Coronary artery (tissue), 2 donors: ENCODE measurements at regions not wholly inside any gene's neighbourhood (a gene's known extent, or its start where the extent isn't known, plus 50 kb on each side); places are given as distances from the start of the nearest gene placed in this dataset.

Source experiments
- DNase-seq: peaks from one replicate; pipeline ENCODE4 v3.0.0-alpha.2; 2017; ENCODE audit warnings: low spot score
- H3K27ac ChIP-seq, 2 donors: fragments of 200-600 bp; sonication (generic); one replicate each; pipeline ENCODE4 v1.5.1; 2016 to 2019
- H3K4me3 ChIP-seq: fragments of 200-600 bp; sonication (generic); 2 replicates; pipeline ENCODE4 v1.5.1; 2016; ENCODE audit warnings: mild to moderate bottlenecking, moderate library complexity
- TF ChIP-seq, protein P1 (sequence below): fragments of 200-600 bp; sonication (generic); IDR thresholded peaks from one replicate; pipeline ENCODE4 v1.5.1; 2019; ENCODE audit warnings: antibody characterized with exemption

DNA sequence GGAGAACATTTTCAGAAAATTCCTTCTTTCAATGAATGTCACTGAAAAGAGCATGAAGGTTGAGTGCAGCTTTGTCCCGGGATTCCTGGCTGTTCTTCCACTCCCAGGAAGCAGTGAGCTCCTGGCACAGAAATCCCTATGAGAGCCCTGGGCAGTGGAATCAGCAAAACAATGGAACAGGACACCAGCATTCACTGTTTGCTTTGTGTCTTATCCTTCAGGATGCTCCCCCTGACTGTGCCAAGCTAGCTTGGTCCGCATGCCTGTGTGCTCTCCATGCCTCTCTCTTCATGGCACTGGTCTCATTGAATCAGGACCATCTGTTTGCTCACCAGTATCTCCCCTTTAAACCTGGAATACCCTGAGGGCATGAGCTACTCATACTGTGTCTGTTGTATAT is 102.0 kb upstream of the GADL1 start:
- TF ChIP-seq, protein P1, sequence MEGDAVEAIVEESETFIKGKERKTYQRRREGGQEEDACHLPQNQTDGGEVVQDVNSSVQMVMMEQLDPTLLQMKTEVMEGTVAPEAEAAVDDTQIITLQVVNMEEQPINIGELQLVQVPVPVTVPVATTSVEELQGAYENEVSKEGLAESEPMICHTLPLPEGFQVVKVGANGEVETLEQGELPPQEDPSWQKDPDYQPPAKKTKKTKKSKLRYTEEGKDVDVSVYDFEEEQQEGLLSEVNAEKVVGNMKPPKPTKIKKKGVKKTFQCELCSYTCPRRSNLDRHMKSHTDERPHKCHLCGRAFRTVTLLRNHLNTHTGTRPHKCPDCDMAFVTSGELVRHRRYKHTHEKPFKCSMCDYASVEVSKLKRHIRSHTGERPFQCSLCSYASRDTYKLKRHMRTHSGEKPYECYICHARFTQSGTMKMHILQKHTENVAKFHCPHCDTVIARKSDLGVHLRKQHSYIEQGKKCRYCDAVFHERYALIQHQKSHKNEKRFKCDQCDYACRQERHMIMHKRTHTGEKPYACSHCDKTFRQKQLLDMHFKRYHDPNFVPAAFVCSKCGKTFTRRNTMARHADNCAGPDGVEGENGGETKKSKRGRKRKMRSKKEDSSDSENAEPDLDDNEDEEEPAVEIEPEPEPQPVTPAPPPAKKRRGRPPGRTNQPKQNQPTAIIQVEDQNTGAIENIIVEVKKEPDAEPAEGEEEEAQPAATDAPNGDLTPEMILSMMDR = no peak
- Histone ChIP-seq H3K4me3 (no peak overlapping the region), H3K27ac (no peak overlapping the region)
- no peak for DNase-seq

DNA sequence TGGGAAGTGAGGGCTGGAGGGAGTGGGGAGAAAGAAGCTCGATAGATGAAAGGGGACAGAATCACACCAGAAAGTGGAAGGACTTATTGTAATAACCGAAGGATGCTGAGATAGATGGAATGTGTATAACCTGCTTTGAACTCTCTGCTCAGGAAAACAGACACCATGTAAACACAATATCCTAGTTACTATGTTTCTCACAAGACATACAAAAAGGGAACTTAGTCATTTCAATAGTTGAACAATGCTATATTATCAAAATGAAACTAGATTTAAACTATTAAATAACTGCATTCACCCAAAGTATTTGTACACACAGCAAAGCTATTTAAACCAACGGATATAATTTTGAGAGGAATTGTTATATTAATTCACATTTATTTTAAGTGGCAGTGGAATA is 108.3 kb upstream of the GADL1 start:
- DNase-seq = no peak
- TF ChIP-seq, protein P1 = no peak
- no peak overlapping the region for H3K27ac ChIP-seq
- no peak overlapping the region for H3K4me3 ChIP-seq

DNA sequence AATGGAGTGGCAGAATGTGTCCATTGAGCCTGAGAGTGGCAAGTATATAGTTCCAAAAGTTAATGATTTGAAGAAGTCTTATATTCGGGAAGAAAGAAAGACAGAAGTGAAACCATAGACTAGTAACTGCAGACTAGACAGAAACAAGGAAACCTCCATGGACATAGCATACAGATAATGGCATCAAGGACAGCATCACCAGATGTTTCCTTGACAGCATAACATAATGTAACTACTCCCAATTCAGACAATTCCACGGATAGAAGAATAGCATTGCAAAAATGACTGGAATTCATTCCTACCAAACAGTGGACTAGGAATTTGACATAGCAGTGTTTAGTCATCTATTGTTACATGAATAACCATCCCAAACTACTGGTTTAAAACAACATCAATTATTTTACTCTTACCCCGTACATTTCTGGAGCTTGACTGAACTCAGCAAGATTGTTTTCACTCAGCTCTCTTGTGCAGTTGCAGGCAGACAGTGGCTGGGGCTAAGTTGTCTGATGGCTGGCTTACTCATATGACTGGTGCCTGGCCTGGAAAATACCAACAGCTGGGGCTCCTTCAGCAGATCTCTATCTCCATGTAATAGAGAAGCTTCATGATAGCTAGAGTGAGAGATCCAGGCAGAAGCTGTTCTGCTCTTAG is 109.7 kb upstream of the GADL1 start:
- TF ChIP-seq, protein P1 = no peak
- no peak overlapping the region for H3K4me3 ChIP-seq
- peak overlapping the region in 1 of 2 donors; percentile 15 for H3K27ac ChIP-seq
- no peak for DNase-seq

DNA sequence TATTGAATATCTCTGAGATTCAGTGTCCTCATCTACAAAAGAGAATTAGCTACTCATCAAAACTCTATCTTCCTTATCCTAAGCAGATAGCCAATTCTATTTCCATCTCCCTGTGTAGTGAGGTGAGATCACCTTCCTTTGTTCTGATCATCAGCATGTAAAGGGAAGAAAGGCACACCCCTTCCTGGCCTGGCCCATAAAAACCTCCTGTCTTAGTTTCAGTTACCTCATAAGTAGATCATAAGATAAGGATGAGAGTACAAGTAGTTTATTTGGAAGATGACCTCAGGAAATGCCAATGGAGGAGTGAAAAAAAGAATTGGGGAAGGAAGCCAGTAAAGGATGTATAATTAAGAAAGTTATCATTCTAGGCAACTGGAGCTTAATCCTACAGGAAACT is 114.5 kb upstream of the GADL1 start:
- H3K4me3 ChIP-seq = no peak overlapping the region
- no peak for DNase-seq
- no peak overlapping the region for H3K27ac ChIP-seq
- TF ChIP-seq, protein P1 = no peak

DNA sequence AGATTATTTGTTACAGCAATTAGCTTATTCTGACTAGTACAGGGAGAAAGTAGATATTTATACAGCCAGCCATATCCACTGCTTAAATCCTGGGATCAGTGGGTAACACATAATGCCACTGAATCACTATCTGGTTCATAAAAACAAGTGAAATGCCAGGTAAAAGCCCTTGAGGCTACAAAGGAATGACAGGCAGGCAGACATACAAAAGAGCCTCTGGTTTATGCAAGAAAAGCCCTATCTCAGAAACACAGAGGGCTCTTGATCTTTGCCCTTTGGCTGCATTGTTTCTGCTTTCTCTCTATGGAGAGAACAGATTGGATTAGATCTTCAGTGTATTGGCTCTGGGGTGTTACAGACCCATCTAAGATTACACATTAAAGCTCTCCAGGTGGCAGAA is 115.4 kb upstream of the GADL1 start:
- H3K4me3 ChIP-seq = no peak overlapping the region
- TF ChIP-seq, protein P1 = no peak
- no peak overlapping the region for H3K27ac ChIP-seq
- no peak for DNase-seq

DNA sequence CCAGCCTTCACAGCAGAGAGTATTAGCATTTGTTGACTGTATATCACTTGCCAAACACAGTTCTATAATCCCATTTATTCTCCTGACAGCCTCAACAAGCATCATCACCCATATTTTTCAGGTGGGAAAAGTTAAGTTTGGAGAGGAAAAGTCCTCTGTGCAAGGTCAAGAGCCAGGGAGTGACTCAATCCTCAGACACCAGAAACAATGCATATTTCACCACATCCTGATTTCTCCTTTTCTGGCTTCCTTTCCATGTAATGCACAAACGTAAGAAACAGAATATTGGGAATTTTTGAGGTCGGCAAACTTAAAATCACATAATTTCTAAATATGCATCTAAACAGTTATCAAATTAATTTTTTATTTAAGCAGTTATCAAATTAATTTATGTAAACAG is 116.0 kb upstream of the GADL1 start:
- DNase-seq = no peak
- Histone ChIP-seq H3K27ac (peak overlapping the region in 1 of 2 donors; percentile 16), H3K4me3 (no peak overlapping the region)
- TF ChIP-seq, protein P1 = no peak

DNA sequence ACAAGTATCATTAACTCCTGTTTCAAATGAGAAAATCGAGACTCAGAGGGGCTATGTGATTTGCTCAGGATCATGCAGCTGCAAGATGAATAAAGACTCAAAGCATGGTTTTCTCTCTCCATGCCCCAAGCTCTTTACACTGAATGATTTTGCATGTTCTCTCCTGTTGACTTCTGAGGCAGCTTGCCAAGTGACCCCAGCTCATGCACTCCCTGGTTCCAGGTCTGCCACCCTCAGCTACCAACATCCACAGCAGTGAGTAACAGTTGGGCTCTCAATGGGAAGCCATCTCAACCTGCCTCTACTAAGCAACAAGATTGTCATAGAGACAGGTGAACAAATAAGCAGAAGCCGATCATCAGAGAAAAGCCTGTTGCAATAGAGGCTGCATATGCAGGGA is 116.9 kb upstream of the GADL1 start:
- no peak for DNase-seq
- TF ChIP-seq, protein P1 = no peak
- Histone ChIP-seq H3K27ac (peak overlapping the region in 1 of 2 donors; percentile 28), H3K4me3 (no peak overlapping the region)
